Astrocyte (in vitro differentiated cells and primary cell): ENCODE measurements at regions not wholly inside any gene's neighbourhood (a gene's known extent, or its start where the extent isn't known, plus 50 kb on each side); places are given as distances from the start of the nearest gene placed in this dataset.

Source experiments
- DNase-seq: peaks from one replicate; pipeline ENCODE4 v3.0.0-alpha.2; 2010; ENCODE audit warnings: low read depth
- FAIRE-seq: peaks from 2 replicates; lab custom pipeline; 2011; peaks lifted over from hg19 to GRCh38; lab: Jason Lieb, UNC
- H2AFZ ChIP-seq: 2 replicates; pipeline ENCODE4 v1.6.0; 2012; ENCODE audit warnings: low read depth, low read length, inconsistent platforms
- H3K27ac ChIP-seq: 2 replicates; pipeline ENCODE4 v1.5.1; 2011; ENCODE audit warnings: low read depth, low read length, inconsistent platforms
- H3K27me3 ChIP-seq: 2 replicates; pipeline ENCODE4 v1.6.0; 2011; ENCODE audit warnings: low read length, inconsistent platforms; ENCODE audit not compliant: insufficient read depth
- H3K36me3 ChIP-seq: 2 replicates; pipeline ENCODE4 v1.5.1; 2011; ENCODE audit warnings: low read length, inconsistent platforms; ENCODE audit not compliant: insufficient read depth
- H3K4me1 ChIP-seq: 2 replicates; pipeline ENCODE4 v1.5.1; 2011; ENCODE audit warnings: low read length, inconsistent platforms; ENCODE audit not compliant: insufficient read depth
- H3K4me2 ChIP-seq: 2 replicates; pipeline ENCODE4 v1.6.0; 2012; ENCODE audit warnings: low read length, inconsistent platforms
- H3K4me3 ChIP-seq: 2 replicates; pipeline ENCODE4 v1.5.1; 2011; ENCODE audit warnings: low read depth, mild to moderate bottlenecking, low read length, inconsistent platforms; ENCODE audit not compliant: insufficient read depth
- H3K79me2 ChIP-seq: 2 replicates; pipeline ENCODE4 v1.6.0; 2012; ENCODE audit warnings: mild to moderate bottlenecking, low read length, inconsistent platforms; ENCODE audit not compliant: insufficient read depth
- H3K9ac ChIP-seq: 2 replicates; pipeline ENCODE4 v1.6.0; 2012; ENCODE audit warnings: mild to moderate bottlenecking, low read length, inconsistent platforms
- H3K9me3 ChIP-seq: 2 replicates; pipeline ENCODE4 v1.5.1; 2012; ENCODE audit warnings: low read depth, mild to moderate bottlenecking, low read length, inconsistent platforms; ENCODE audit not compliant: insufficient read depth
- H4K20me1 ChIP-seq: 2 replicates; pipeline ENCODE4 v1.6.0; 2012; ENCODE audit warnings: low read length, inconsistent platforms; ENCODE audit not compliant: insufficient read depth
- H3K27ac Mint-ChIP-seq: one replicate; pipeline ENCODE4 v1.8.0; 2021; ENCODE audit warnings: mild to moderate bottlenecking, mixed read lengths; ENCODE audit not compliant: unreplicated experiment
- H3K27me3 Mint-ChIP-seq: one replicate; pipeline ENCODE4 v1.8.0; 2021; ENCODE audit warnings: low read depth, mixed read lengths; ENCODE audit not compliant: unreplicated experiment
- H3K36me3 Mint-ChIP-seq: one replicate; pipeline ENCODE4 v1.8.0; 2021; ENCODE audit warnings: low read depth, mixed read lengths; ENCODE audit not compliant: unreplicated experiment
- H3K4me1 Mint-ChIP-seq: one replicate; pipeline ENCODE4 v1.8.0; 2021; ENCODE audit warnings: low read depth, mixed read lengths; ENCODE audit not compliant: unreplicated experiment
- H3K4me3 Mint-ChIP-seq: one replicate; pipeline ENCODE4 v1.8.0; 2021; ENCODE audit warnings: mild to moderate bottlenecking, moderate library complexity, mixed read lengths; ENCODE audit not compliant: unreplicated experiment
- H3K9me3 Mint-ChIP-seq: one replicate; pipeline ENCODE4 v1.8.0; 2021; ENCODE audit warnings: mild to moderate bottlenecking, mixed read lengths; ENCODE audit not compliant: unreplicated experiment
- EZH2 ChIP-seq: IDR thresholded peaks from 2 replicates; pipeline ENCODE4 v1.6.1; 2012; ENCODE audit warnings: mild to moderate bottlenecking, low read length, inconsistent platforms; ENCODE audit not compliant: insufficient read depth
- TF ChIP-seq, protein P1 (sequence below): IDR thresholded peaks from 2 replicates; pipeline ENCODE4 v1.5.1; 2011; ENCODE audit warnings: low read depth, mild to moderate bottlenecking, inconsistent platforms, low read length, moderate library complexity; ENCODE audit not compliant: insufficient read depth

DNA sequence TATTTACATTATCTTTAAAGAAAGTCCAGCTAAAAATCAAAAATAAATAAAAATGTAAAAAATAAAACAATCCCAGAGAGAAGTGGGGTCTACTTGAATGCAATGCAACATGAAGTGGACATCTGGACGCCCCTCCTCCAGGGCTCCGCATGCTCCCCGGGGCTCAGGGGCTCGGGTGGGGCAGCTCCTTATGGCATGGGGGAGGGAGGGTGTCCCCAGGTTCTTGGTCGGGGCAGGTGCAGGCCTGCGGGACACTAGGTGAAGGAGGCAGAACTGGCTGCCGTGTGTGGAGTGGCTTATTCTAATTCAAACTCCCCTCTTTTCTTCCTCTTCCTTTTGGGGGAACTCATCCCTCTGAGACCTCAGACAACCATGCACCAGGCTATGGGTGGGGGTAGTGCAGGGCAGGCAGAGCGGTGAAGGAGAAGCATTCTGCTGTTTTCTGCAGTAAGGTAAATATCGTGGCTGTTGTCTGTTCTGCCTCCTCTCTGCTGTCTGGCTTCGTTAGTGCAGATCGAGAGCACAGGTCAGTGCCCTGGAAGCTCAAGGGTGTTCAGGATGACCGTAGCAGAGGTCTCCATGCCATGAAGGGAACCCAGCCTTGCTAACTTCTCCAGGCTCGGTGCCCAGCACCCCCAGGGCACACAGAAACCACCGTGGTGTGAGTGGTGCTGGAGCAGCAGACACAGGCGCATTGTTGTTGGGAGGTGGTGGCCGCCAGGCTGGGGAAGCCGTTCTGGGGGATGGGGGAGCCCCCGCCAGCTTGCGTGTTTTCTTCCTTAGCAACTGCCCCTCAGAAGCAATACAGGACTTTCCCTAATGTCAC, 82.6 kb downstream of the TTLL2 start:
- no peaks in the 10 kb centered on the region for H3K36me3 Mint-ChIP-seq
- no peaks in the 10 kb centered on the region for H4K20me1 ChIP-seq
- H3K9me3 ChIP-seq = no peaks in the 10 kb centered on the region
- no peak overlapping the region for H3K9ac ChIP-seq
- H3K27ac Mint-ChIP-seq = peak overlapping the region; percentile 26
- no peak overlapping the region for H3K4me3 ChIP-seq
- H3K36me3 ChIP-seq = no peaks in the 10 kb centered on the region
- FAIRE-seq = no peak
- H3K27ac ChIP-seq = no peak overlapping the region
- no peak for DNase-seq
- no peak overlapping the region for H3K4me2 ChIP-seq
- no peaks in the 10 kb centered on the region for H3K27me3 ChIP-seq
- TF ChIP-seq, protein P1, sequence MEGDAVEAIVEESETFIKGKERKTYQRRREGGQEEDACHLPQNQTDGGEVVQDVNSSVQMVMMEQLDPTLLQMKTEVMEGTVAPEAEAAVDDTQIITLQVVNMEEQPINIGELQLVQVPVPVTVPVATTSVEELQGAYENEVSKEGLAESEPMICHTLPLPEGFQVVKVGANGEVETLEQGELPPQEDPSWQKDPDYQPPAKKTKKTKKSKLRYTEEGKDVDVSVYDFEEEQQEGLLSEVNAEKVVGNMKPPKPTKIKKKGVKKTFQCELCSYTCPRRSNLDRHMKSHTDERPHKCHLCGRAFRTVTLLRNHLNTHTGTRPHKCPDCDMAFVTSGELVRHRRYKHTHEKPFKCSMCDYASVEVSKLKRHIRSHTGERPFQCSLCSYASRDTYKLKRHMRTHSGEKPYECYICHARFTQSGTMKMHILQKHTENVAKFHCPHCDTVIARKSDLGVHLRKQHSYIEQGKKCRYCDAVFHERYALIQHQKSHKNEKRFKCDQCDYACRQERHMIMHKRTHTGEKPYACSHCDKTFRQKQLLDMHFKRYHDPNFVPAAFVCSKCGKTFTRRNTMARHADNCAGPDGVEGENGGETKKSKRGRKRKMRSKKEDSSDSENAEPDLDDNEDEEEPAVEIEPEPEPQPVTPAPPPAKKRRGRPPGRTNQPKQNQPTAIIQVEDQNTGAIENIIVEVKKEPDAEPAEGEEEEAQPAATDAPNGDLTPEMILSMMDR = no peak
- no peak for TF ChIP-seq EZH2
- H3K79me2 ChIP-seq = no peaks in the 10 kb centered on the region
- peaks cover 58% of the 10 kb centered on the region for H3K27me3 Mint-ChIP-seq
- peaks cover 7% of the 10 kb centered on the region for H3K9me3 Mint-ChIP-seq
- H3K4me1 ChIP-seq = no peaks in the 10 kb centered on the region
- no peak overlapping the region for H2AFZ ChIP-seq
- H3K4me1 Mint-ChIP-seq = no peaks in the 10 kb centered on the region
- H3K4me3 Mint-ChIP-seq = no peak overlapping the region

DNA sequence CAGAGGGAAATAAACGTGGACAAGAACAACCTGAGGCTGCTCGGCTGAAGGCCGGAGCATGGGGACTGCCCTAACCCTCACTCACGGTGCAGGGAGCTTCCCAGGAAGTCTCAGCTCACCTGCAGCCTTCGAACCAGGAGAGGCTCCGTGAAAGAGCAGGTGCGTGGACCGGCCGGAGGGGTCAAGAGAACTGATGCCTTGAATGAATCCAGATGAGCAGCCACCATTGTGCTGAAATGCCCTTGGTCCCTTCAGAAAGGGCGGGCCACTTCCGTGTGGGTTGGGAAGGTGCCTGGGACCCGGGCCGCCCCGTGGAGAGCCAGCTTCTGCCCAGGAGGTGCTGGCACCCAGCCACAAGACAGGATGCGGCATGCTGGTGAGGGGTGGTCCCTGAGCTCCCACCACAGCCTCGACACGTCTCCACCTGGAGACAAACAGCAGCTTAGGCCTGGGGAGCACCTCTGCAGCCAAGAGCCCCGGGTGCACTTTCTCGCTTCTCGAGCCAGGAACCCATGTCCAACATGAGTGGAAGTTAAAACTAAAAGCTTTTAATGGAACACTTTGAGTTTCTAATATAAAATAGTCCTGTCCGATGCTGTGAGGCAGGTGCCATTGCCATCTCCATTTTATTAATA, 83.5 kb downstream of the TTLL2 start:
- no peak for FAIRE-seq
- Mint-ChIP-seq H3K4me3 (no peak overlapping the region), H3K36me3 (no peaks in the 10 kb centered on the region), H3K27me3 (peaks cover 55% of the 10 kb centered on the region), H3K27ac (no peak overlapping the region), H3K4me1 (no peaks in the 10 kb centered on the region), H3K9me3 (peaks cover 7% of the 10 kb centered on the region)
- Histone ChIP-seq H3K27me3 (no peaks in the 10 kb centered on the region), H3K79me2 (no peaks in the 10 kb centered on the region), H3K36me3 (no peaks in the 10 kb centered on the region), H3K9me3 (no peaks in the 10 kb centered on the region), H3K4me2 (no peak overlapping the region), H4K20me1 (no peaks in the 10 kb centered on the region), H3K4me1 (no peaks in the 10 kb centered on the region), H2AFZ (no peak overlapping the region), H3K9ac (no peak overlapping the region), H3K27ac (no peak overlapping the region), H3K4me3 (no peak overlapping the region)
- no peak for DNase-seq
- TF ChIP-seq, protein P1 = no peak
- TF ChIP-seq EZH2 = no peak

DNA sequence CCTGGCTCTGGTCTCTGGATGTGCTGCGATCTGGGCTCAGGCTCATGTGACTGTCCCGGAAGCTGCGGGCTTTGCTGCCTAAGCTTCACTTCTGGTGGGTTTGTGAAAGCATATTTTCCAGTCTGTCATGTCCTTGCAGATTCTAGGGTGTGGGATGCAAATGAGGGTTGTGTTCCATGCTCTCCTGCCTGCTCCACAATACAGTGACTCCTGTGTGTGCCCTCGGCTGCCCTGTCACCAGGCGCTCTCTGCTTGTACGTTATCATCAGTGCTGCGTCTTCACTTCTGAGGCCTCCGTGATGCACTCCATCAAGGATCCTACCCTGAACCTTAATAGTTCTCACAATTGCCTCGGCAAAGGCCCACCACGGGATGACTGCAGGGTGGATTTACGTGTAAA, 84.2 kb downstream of the TTLL2 start:
- Mint-ChIP-seq H3K27me3 (peaks cover 49% of the 10 kb centered on the region), H3K9me3 (peaks cover 7% of the 10 kb centered on the region), H3K27ac (no peak overlapping the region), H3K4me3 (no peak overlapping the region), H3K4me1 (no peaks in the 10 kb centered on the region), H3K36me3 (no peaks in the 10 kb centered on the region)
- Histone ChIP-seq H3K79me2 (no peaks in the 10 kb centered on the region), H3K27ac (no peak overlapping the region), H3K27me3 (no peaks in the 10 kb centered on the region), H3K36me3 (no peaks in the 10 kb centered on the region), H3K9me3 (no peaks in the 10 kb centered on the region), H3K9ac (no peak overlapping the region), H3K4me2 (no peak overlapping the region), H3K4me1 (no peaks in the 10 kb centered on the region), H4K20me1 (no peaks in the 10 kb centered on the region), H2AFZ (no peak overlapping the region), H3K4me3 (no peak overlapping the region)
- DNase-seq = no peak
- TF ChIP-seq EZH2 = no peak
- TF ChIP-seq, protein P1 = no peak
- no peak for FAIRE-seq
